ENCODE measurements at regions not wholly inside any gene's neighbourhood (a gene's known extent, or its start where the extent isn't known, plus 50 kb on each side); places are given as distances from the start of the nearest gene placed in this dataset.

DNA sequence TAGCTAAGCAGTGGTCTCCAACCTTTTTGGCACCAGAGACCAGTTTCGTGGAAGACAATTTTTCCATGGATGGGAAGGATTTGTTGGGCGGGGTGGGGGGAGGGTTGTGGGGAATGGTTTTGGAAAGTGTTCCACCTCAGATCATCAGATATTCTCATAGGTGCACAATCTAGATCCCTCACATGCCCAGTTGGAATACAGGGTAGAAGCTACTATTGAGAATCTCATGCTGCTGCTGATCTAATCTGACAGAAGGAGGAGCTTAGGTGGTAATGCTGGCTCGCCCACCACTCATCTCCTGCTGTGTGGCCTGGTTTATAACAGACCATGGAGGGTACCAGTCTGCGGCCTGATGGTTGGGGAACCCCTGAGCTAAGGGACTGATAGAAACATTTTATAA, 662.7 kb upstream of the RGMB start:
- H3K9me2 ChIP-seq (ENCODE audit: low read depth, low read length), result no peaks in the 10 kb centered on the region
- no peaks in the 10 kb centered on the region for H3K27me3 ChIP-seq (ENCODE audit: insufficient read depth, low read length)
- TF ChIP-seq EZH2 (IDR thresholded peaks at IDR 0.05; ENCODE audit: borderline replicate concordance, low read length), result no peak
- TF ChIP-seq, protein P1, sequence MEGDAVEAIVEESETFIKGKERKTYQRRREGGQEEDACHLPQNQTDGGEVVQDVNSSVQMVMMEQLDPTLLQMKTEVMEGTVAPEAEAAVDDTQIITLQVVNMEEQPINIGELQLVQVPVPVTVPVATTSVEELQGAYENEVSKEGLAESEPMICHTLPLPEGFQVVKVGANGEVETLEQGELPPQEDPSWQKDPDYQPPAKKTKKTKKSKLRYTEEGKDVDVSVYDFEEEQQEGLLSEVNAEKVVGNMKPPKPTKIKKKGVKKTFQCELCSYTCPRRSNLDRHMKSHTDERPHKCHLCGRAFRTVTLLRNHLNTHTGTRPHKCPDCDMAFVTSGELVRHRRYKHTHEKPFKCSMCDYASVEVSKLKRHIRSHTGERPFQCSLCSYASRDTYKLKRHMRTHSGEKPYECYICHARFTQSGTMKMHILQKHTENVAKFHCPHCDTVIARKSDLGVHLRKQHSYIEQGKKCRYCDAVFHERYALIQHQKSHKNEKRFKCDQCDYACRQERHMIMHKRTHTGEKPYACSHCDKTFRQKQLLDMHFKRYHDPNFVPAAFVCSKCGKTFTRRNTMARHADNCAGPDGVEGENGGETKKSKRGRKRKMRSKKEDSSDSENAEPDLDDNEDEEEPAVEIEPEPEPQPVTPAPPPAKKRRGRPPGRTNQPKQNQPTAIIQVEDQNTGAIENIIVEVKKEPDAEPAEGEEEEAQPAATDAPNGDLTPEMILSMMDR (IDR thresholded peaks at IDR 0.05; ENCODE audit: low read length), result no peak
- H3K4me2 ChIP-seq (ENCODE audit: low read length), result no peak overlapping the region
- no peaks in the 10 kb centered on the region for H3K36me3 ChIP-seq (ENCODE audit: insufficient read depth, low read length)
- no peak overlapping the region for H3K27ac ChIP-seq (ENCODE audit: low read depth, low read length, poor library complexity, severe bottlenecking)
- H4K20me1 ChIP-seq (ENCODE audit: insufficient read depth, low read length), result no peaks in the 10 kb centered on the region
- no peak overlapping the region for H3K9ac ChIP-seq (ENCODE audit: low read length)
- H3K4me3 ChIP-seq (ENCODE audit: low read depth, low read length, poor library complexity, severe bottlenecking), result no peak overlapping the region
- no peaks in the 10 kb centered on the region for H3K79me2 ChIP-seq (ENCODE audit: insufficient read depth, low read length)
- no peaks in the 10 kb centered on the region for H3F3A ChIP-seq (ENCODE audit: insufficient read depth, low read length)
- no peaks in the 10 kb centered on the region for H3K9me3 ChIP-seq (ENCODE audit: low read length)
- H2AFZ ChIP-seq (ENCODE audit: low read length), result no peak overlapping the region
- H3K4me1 ChIP-seq (ENCODE audit: insufficient read depth, low read length, severe bottlenecking), result no peaks in the 10 kb centered on the region

- Histone ChIP-seq H3K27me3 (ENCODE audit: insufficient read depth, low read length) (no peaks in the 10 kb centered on the region), H3K4me3 (ENCODE audit: low read depth, low read length, poor library complexity, severe bottlenecking) (no peak overlapping the region), H3K79me2 (ENCODE audit: insufficient read depth, low read length) (no peaks in the 10 kb centered on the region), H2AFZ (ENCODE audit: low read length) (no peak overlapping the region), H3K27ac (ENCODE audit: low read depth, low read length, poor library complexity, severe bottlenecking) (no peak overlapping the region), H3K9me2 (ENCODE audit: low read depth, low read length) (no peaks in the 10 kb centered on the region), H3K9ac (ENCODE audit: low read length) (no peak overlapping the region), H4K20me1 (ENCODE audit: insufficient read depth, low read length) (no peaks in the 10 kb centered on the region), H3K4me2 (ENCODE audit: low read length) (no peak overlapping the region), H3F3A (ENCODE audit: insufficient read depth, low read length) (no peaks in the 10 kb centered on the region), H3K36me3 (ENCODE audit: insufficient read depth, low read length) (no peaks in the 10 kb centered on the region), H3K4me1 (ENCODE audit: insufficient read depth, low read length, severe bottlenecking) (no peaks in the 10 kb centered on the region), H3K9me3 (ENCODE audit: low read length) (no peaks in the 10 kb centered on the region)
- TF ChIP-seq, protein P1 (IDR thresholded peaks at IDR 0.05; ENCODE audit: low read length), result no peak
- TF ChIP-seq EZH2 (IDR thresholded peaks at IDR 0.05; ENCODE audit: borderline replicate concordance, low read length), result no peak
These were observed 661.8 kb upstream of the RGMB start for GRCh38 chr5:98111686-98112085.

GRCh38 chr5:98121036-98121936, 652.2 kb upstream of the RGMB start:
- Histone ChIP-seq H3K9me3 (ENCODE audit: low read length) (no peaks in the 10 kb centered on the region), H3K27me3 (ENCODE audit: insufficient read depth, low read length) (no peaks in the 10 kb centered on the region), H3K9me2 (ENCODE audit: low read depth, low read length) (no peaks in the 10 kb centered on the region), H3F3A (ENCODE audit: insufficient read depth, low read length) (no peaks in the 10 kb centered on the region), H3K9ac (ENCODE audit: low read length) (no peak overlapping the region), H3K4me3 (ENCODE audit: low read depth, low read length, poor library complexity, severe bottlenecking) (no peak overlapping the region), H3K4me2 (ENCODE audit: low read length) (no peak overlapping the region), H3K27ac (ENCODE audit: low read depth, low read length, poor library complexity, severe bottlenecking) (no peak overlapping the region), H4K20me1 (ENCODE audit: insufficient read depth, low read length) (no peaks in the 10 kb centered on the region), H2AFZ (ENCODE audit: low read length) (no peak overlapping the region), H3K79me2 (ENCODE audit: insufficient read depth, low read length) (no peaks in the 10 kb centered on the region), H3K36me3 (ENCODE audit: insufficient read depth, low read length) (no peaks in the 10 kb centered on the region), H3K4me1 (ENCODE audit: insufficient read depth, low read length, severe bottlenecking) (no peaks in the 10 kb centered on the region)
- TF ChIP-seq, protein P1 (IDR thresholded peaks at IDR 0.05; ENCODE audit: low read length), result no peak
- no peak for TF ChIP-seq EZH2 (IDR thresholded peaks at IDR 0.05; ENCODE audit: borderline replicate concordance, low read length)

Data from OCI-LY1 (cell line).